HG03139 (cell line): ENCODE measurements at regions not wholly inside any gene's neighbourhood (a gene's known extent, or its start where the extent isn't known, plus 50 kb on each side); places are given as distances from the start of the nearest gene placed in this dataset.

Experiments used
- ATAC-seq: cut with Tn5 transposase; IDR thresholded peaks from one replicate; pipeline ENCODE4 v1.9.1; 2021; ENCODE audit not compliant: unreplicated experiment

- no peak for ATAC-seq
These were observed 80.7 kb upstream of the ADRA1B start for GRCh38 chr5:159835548-159835947.

- no peak for ATAC-seq
These were observed 79.6 kb upstream of the ADRA1B start for GRCh38 chr5:159836691-159837090.

GRCh38 chr5:159837860-159838259, 78.4 kb upstream of the ADRA1B start:
- ATAC-seq: no peak

- ATAC-seq: no peak
These were observed 77.6 kb upstream of the ADRA1B start for GRCh38 chr5:159838551-159839222.

- ATAC-seq: no peak
These were observed 71.8 kb upstream of the ADRA1B start for GRCh38 chr5:159844267-159845121.

GRCh38 chr5:159849437-159850083, 66.7 kb upstream of the ADRA1B start:
- no peak for ATAC-seq

- no peak for ATAC-seq
These were observed 66.1 kb upstream of the ADRA1B start for GRCh38 chr5:159850160-159850559.

- no peak for ATAC-seq
These were observed 65.2 kb upstream of the ADRA1B start for GRCh38 chr5:159851053-159851452.

- no peak for ATAC-seq
These were observed 61.4 kb upstream of the ADRA1B start for GRCh38 chr5:159854916-159855315.

- no peak for ATAC-seq
These were observed 60.6 kb upstream of the ADRA1B start for GRCh38 chr5:159855476-159856191.

- no peak for ATAC-seq
These were observed 57.4 kb upstream of the ADRA1B start for GRCh38 chr5:159858871-159859270.

- ATAC-seq: no peak
These were observed 55.2 kb upstream of the ADRA1B start for GRCh38 chr5:159861086-159861485.

GRCh38 chr5:159864885-159865691, 51.2 kb upstream of the ADRA1B start:
- ATAC-seq: peak; percentile 56

GRCh38 chr5:159866093-159866492, 50.2 kb upstream of the ADRA1B start:
- no peak for ATAC-seq
